ENCODE measurements at regions not wholly inside any gene's neighbourhood (a gene's known extent, or its start where the extent isn't known, plus 50 kb on each side); places are given as distances from the start of the nearest gene placed in this dataset.
"Not testable (repeated sequence)": the region's sequence is repeated elsewhere in the genome, so short reads cannot be mapped to it uniquely, and the experiment has no call there.

GRCh38 chr22:48629631-48630432, 1197.8 kb downstream of the BRD1 start:
- DNase-seq: no peak

GRCh38 chr22:48628891-48629543, 1198.7 kb downstream of the BRD1 start:
- DNase-seq: no peak

- DNase-seq: no peak
Observed at GRCh38 chr22:48627966-48628365, 1199.7 kb downstream of the BRD1 start.

- DNase-seq: no peak
Observed at GRCh38 chr22:48627203-48627602, 1200.5 kb downstream of the BRD1 start.

GRCh38 chr22:48624401-48624800, 1203.3 kb downstream of the BRD1 start:
- DNase-seq: no peak

GRCh38 chr22:48622891-48623545, 1204.7 kb downstream of the BRD1 start:
- no peak for DNase-seq

- no peak for DNase-seq
Observed at GRCh38 chr22:48621085-48621484, 1206.6 kb downstream of the BRD1 start.

GRCh38 chr22:48620460-48620859, 1207.2 kb downstream of the BRD1 start:
- not testable (repeated sequence) for DNase-seq

GRCh38 chr22:48619721-48620120, 1208.0 kb downstream of the BRD1 start:
- no peak for DNase-seq

GRCh38 chr22:48618326-48618725, 1209.3 kb downstream of the BRD1 start:
- DNase-seq: no peak

- DNase-seq: no peak
Observed at GRCh38 chr22:48616656-48617055, 1211.0 kb downstream of the BRD1 start.

- no peak for DNase-seq
Observed at GRCh38 chr22:48615171-48616008, 1212.3 kb downstream of the BRD1 start.

- no peak for DNase-seq
Observed at GRCh38 chr22:48613566-48614200, 1214.0 kb downstream of the BRD1 start.

GRCh38 chr22:48612077-48612995, 1215.3 kb downstream of the BRD1 start:
- no peak for DNase-seq

- no peak for DNase-seq
Observed at GRCh38 chr22:48609279-48609865, 1218.3 kb downstream of the BRD1 start.

GRCh38 chr22:48607901-48608662, 1219.6 kb downstream of the BRD1 start:
- DNase-seq: no peak

- DNase-seq: no peak
Observed at GRCh38 chr22:48606684-48607307, 1220.9 kb downstream of the BRD1 start.

GRCh38 chr22:48605856-48606481, 1221.7 kb downstream of the BRD1 start:
- no peak for DNase-seq

- no peak for DNase-seq
Observed at GRCh38 chr22:48605125-48605524, 1222.5 kb downstream of the BRD1 start.

All from activated CD4-positive, alpha-beta T cell treated with anti-CD3 and anti-CD28 coated beads for 1 hour (primary cell).